ENCODE measurements at regions not wholly inside any gene's neighbourhood (a gene's known extent, or its start where the extent isn't known, plus 50 kb on each side); places are given as distances from the start of the nearest gene placed in this dataset.

DNA sequence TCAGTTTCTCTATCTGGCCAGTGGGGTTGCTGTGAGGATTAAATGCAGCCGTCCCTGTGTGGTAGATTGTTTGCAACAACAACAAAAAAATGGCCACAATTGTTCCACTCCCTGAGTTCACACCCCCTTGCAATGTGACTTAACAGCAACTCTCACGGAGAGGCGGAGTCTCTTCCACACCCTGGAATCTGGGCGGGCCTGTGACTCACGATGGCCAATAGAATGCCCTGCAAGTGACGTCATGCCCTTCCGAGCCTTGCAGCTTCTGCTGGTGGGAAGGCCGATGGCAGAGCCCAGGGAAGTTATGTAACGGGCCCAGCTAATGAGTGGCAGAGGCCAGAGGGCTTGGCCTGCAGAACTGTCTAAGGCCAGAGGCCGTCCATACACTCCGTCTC, 87.9 kb downstream of the RIPK4 start:
- TF ChIP-seq, protein P1, sequence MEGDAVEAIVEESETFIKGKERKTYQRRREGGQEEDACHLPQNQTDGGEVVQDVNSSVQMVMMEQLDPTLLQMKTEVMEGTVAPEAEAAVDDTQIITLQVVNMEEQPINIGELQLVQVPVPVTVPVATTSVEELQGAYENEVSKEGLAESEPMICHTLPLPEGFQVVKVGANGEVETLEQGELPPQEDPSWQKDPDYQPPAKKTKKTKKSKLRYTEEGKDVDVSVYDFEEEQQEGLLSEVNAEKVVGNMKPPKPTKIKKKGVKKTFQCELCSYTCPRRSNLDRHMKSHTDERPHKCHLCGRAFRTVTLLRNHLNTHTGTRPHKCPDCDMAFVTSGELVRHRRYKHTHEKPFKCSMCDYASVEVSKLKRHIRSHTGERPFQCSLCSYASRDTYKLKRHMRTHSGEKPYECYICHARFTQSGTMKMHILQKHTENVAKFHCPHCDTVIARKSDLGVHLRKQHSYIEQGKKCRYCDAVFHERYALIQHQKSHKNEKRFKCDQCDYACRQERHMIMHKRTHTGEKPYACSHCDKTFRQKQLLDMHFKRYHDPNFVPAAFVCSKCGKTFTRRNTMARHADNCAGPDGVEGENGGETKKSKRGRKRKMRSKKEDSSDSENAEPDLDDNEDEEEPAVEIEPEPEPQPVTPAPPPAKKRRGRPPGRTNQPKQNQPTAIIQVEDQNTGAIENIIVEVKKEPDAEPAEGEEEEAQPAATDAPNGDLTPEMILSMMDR (IDR thresholded peaks at IDR 0.05): no peak
- TF ChIP-seq POLR2AphosphoS5 (IDR thresholded peaks at IDR 0.05): peak; percentile 94
